SK-N-SH (cell line): ENCODE measurements at regions not wholly inside any gene's neighbourhood (a gene's known extent, or its start where the extent isn't known, plus 50 kb on each side); places are given as distances from the start of the nearest gene placed in this dataset.

Experiments
- CTCF ChIA-PET: fragments of 300-600, 350-600 bp; formaldehyde crosslinking; extraction: SDS; loops from one replicate; lab custom pipeline; 2021; lab: Yijun Ruan, JAX
- POLR2A ChIA-PET: fragments of 350-600 bp; sonication (Branson Sonifier 250); formaldehyde crosslinking; extraction: SDS; loops from one replicate; lab custom pipeline; 2020; ENCODE audit warnings: antibody characterized with exemption, inconsistent platforms; lab: Yijun Ruan, JAX
- DNase-seq: peaks from one replicate; pipeline ENCODE4 v3.0.0; 2012
- H2AFZ ChIP-seq: fragments of 200-600 bp; sonication (generic); 2 replicates; pipeline ENCODE4 v1.8.1; 2016; ENCODE audit warnings: antibody characterized with exemption, mild to moderate bottlenecking, low read depth
- H3F3A ChIP-seq: fragments of 200-600 bp; sonication (generic); replicated peaks from 2 replicates; pipeline ENCODE3; 2016; ENCODE audit warnings: antibody characterized with exemption, mild to moderate bottlenecking; ENCODE audit not compliant: insufficient read depth
- H3K27ac ChIP-seq, 2 experiments: fragments of 200-500 bp in 1 of 2; fragments of 200-600 bp in 1 of 2; sonication (Bioruptor generic) in 1 of 2; sonication (generic), shearing (Covaris generic) in 1 of 2; 2 replicates each; pipeline versions ENCODE4 v1.5.1 to v1.6.1; 2014 to 2016; ENCODE audit warnings: low read depth in 2 of 2, inconsistent platforms in 1 of 2, low read length in 1 of 2, mild to moderate bottlenecking in 1 of 2, mixed read lengths in 1 of 2
- H3K27me3 ChIP-seq: fragments of 200-600 bp; sonication (generic), shearing (Covaris generic); 2 replicates; pipeline ENCODE4 v1.6.1; 2016; ENCODE audit warnings: mixed run types; ENCODE audit not compliant: insufficient read depth
- H3K36me3 ChIP-seq, 2 experiments: fragments of 200-500 bp in 1 of 2; fragments of 200-600 bp in 1 of 2; sonication (Bioruptor generic) in 1 of 2; sonication (generic) in 1 of 2; replicated peaks in 1 of 2; 2 replicates each; pipeline versions ENCODE3 to v1.5.1; 2014 to 2016; ENCODE audit warnings: low read length in 1 of 2, mild to moderate bottlenecking in 1 of 2; ENCODE audit not compliant: insufficient read depth in 2 of 2, control insufficient read depth in 1 of 2
- H3K4me1 ChIP-seq, 2 experiments: fragments of 200-500 bp in 1 of 2; fragments of 200-600 bp in 1 of 2; sonication (Bioruptor generic) in 1 of 2; sonication (generic), shearing (Covaris generic) in 1 of 2; 2 replicates each; pipeline versions ENCODE4 v1.5.1 to v1.6.1; 2014 to 2016; ENCODE audit warnings: low read depth in 1 of 2, low read length in 1 of 2, mixed run types in 1 of 2; ENCODE audit not compliant: insufficient read depth in 2 of 2, control insufficient read depth in 1 of 2
- H3K4me2 ChIP-seq: fragments of 200-600 bp; sonication (generic), shearing (Covaris generic); 2 replicates; pipeline ENCODE4 v1.6.1; 2017; ENCODE audit warnings: mixed run types
- H3K4me3 ChIP-seq, 2 experiments: fragments of 200-500 bp in 1 of 2; fragments of 200-600 bp in 1 of 2; sonication (Bioruptor generic) in 1 of 2; sonication (generic), shearing (Covaris generic) in 1 of 2; 2 replicates each; pipeline versions ENCODE4 v1.5.1 to v1.8.1; 2014 to 2016; ENCODE audit warnings: low read depth in 2 of 2, inconsistent platforms in 1 of 2, low read length in 1 of 2, mild to moderate bottlenecking in 1 of 2, mixed read lengths in 1 of 2, moderate library complexity in 1 of 2
- H3K79me2 ChIP-seq: fragments of 200-600 bp; sonication (generic); 2 replicates; pipeline ENCODE4 v1.8.1; 2017; ENCODE audit warnings: mild to moderate bottlenecking; ENCODE audit not compliant: insufficient read depth
- H3K9ac ChIP-seq: fragments of 200-600 bp; sonication (generic); 2 replicates; pipeline ENCODE4 v1.6.1; 2017; ENCODE audit warnings: mixed run types
- H3K9me2 ChIP-seq: fragments of 200-600 bp; sonication (generic); 2 replicates; pipeline ENCODE4 v1.6.1; 2017; ENCODE audit warnings: mixed run types
- H3K9me3 ChIP-seq: fragments of 200-600 bp; sonication (generic); 2 replicates; pipeline ENCODE4 v1.6.1; 2017; ENCODE audit warnings: mixed run types, mild to moderate bottlenecking, moderate library complexity
- H4K20me1 ChIP-seq: fragments of 200-600 bp; sonication (generic); 2 replicates; pipeline ENCODE4 v1.6.1; 2017; ENCODE audit warnings: mild to moderate bottlenecking, mixed run types; ENCODE audit not compliant: insufficient read depth
- CHD2 ChIP-seq: fragments of 150-350 bp; IDR thresholded peaks from 2 replicates; pipeline ENCODE4 v1.6.1; 2018; ENCODE audit warnings: low read length; ENCODE audit not compliant: partially characterized antibody
- EP300 ChIP-seq, 2 experiments: IDR thresholded peaks; 2 replicates each; pipeline versions ENCODE4 v1.4.0 to v1.6.1; 2012; ENCODE audit warnings: borderline replicate concordance in 1 of 2, low read depth in 1 of 2, low read length in 1 of 2
- EZH2phosphoT487 ChIP-seq: fragments of 200-600 bp; sonication (generic); IDR thresholded peaks from 2 replicates; pipeline ENCODE4 v1.6.1; 2017; ENCODE audit warnings: low read depth, mixed run types, mild to moderate bottlenecking, antibody characterized with exemption, moderate library complexity, borderline replicate concordance
- FOSL2 ChIP-seq: IDR thresholded peaks from 2 replicates; pipeline ENCODE4 v1.4.0; 2012; ENCODE audit warnings: low read depth, mild to moderate bottlenecking, moderate library complexity, borderline replicate concordance
- FOXJ3 ChIP-seq: sonication (generic); formaldehyde crosslinking; IDR thresholded peaks from 2 replicates; pipeline ENCODE4 v1.5.1; 2020; ENCODE audit warnings: mild to moderate bottlenecking, missing genetic modification reagents
- MEF2A ChIP-seq: IDR thresholded peaks from 2 replicates; pipeline ENCODE4 v1.4.0; 2012; ENCODE audit warnings: low read depth, borderline replicate concordance
- MXI1 ChIP-seq: IDR thresholded peaks from 2 replicates; pipeline ENCODE4 v1.6.1; 2012; ENCODE audit warnings: mild to moderate bottlenecking, low read depth, low read length, improper control_type of control experiment
- NFIC ChIP-seq: IDR thresholded peaks from 2 replicates; pipeline ENCODE4 v1.4.0; 2012; ENCODE audit warnings: borderline replicate concordance
- PBX3 ChIP-seq: IDR thresholded peaks from 2 replicates; pipeline ENCODE4; 2012
- RAD21 ChIP-seq: IDR thresholded peaks from 2 replicates; pipeline ENCODE4 v1.6.1; 2012; ENCODE audit warnings: mild to moderate bottlenecking, low read length
- RCOR1 ChIP-seq: fragments of 150-350 bp; IDR thresholded peaks from 2 replicates; pipeline ENCODE4 v1.6.1; 2017; ENCODE audit warnings: antibody characterized with exemption, low read length
- RFX5 ChIP-seq: IDR thresholded peaks from 2 replicates; pipeline ENCODE4 v1.6.1; 2012; ENCODE audit warnings: mild to moderate bottlenecking, improper control_type of control experiment, low read length
- SIN3A ChIP-seq: IDR thresholded peaks from 2 replicates; pipeline ENCODE4 v1.6.1; 2012; ENCODE audit warnings: low read depth, mild to moderate bottlenecking, low read length, moderate library complexity, borderline replicate concordance
- TAF1 ChIP-seq: IDR thresholded peaks from 2 replicates; pipeline ENCODE4 v1.6.1; 2012; ENCODE audit warnings: low read depth, mild to moderate bottlenecking, low read length, moderate library complexity, borderline replicate concordance
- TEAD4 ChIP-seq: IDR thresholded peaks from 2 replicates; pipeline ENCODE4 v1.4.0; 2012; ENCODE audit warnings: mild to moderate bottlenecking, borderline replicate concordance; ENCODE audit not compliant: insufficient read depth
- YY1 ChIP-seq: IDR thresholded peaks from 2 replicates; pipeline ENCODE4 v1.4.0; 2012; ENCODE audit warnings: low read depth, mild to moderate bottlenecking
- WGBS: methylation state at CpG from one replicate; pipeline ENCODE4 v1.1.6; 2017; ENCODE audit warnings: low lambda C conversion rate; 5-methylcytosine and 5-hydroxymethylcytosine counted together

GRCh38 chr17:14926073-14926472, 339.1 kb downstream of the PMP22 start (continued):
- TF ChIP-seq RFX5 = no peak
- TF ChIP-seq EP300 (IDR thresholded peaks at IDR 0.05; ENCODE audit: borderline replicate concordance in 1 of 2, low read depth in 1 of 2, low read length in 1 of 2) = no peak
- no peak for TF ChIP-seq MXI1
- TF ChIP-seq EZH2phosphoT487 = no peak

GRCh38 chr17:14925498-14925897, 339.6 kb downstream of the PMP22 start:
- Histone ChIP-seq H2AFZ (no peak overlapping the region), H3K9me3 (no peaks in the 10 kb centered on the region), H3K27ac (no peak overlapping the region), H3K9ac (no peak overlapping the region), H3K4me3 (no peak overlapping the region), H3K4me1 (no peaks in the 10 kb centered on the region), H3K79me2 (no peaks in the 10 kb centered on the region), H3K9me2 (no peaks in the 10 kb centered on the region), H3F3A (peaks cover 2% of the 10 kb centered on the region), H4K20me1 (no peaks in the 10 kb centered on the region), H3K4me2 (no peak overlapping the region), H3K27me3 (peaks cover 28% of the 10 kb centered on the region; the same call in 1 of the 2 replicates), H3K36me3 (no peaks in the 10 kb centered on the region)
- no peak for DNase-seq
- 11% methylated on average over 2 of the region's 2 CpGs for WGBS
- POLR2A ChIA-PET = no interaction called here
- TF ChIP-seq SIN3A (no peak), NFIC (no peak), RCOR1 (no peak), MEF2A (no peak)
- CTCF ChIA-PET = interaction anchor here (1.4 to 3.1 kb wide), 7 partner anchors 9 to 1811 kb away, joined by 7 to 27 read pairs (median 12); partner anchors contain the start of gene HS3ST3B1

- no peak for TF ChIP-seq TEAD4
- no peak for TF ChIP-seq FOSL2
- TF ChIP-seq RCOR1 = no peak
- TF ChIP-seq YY1 = no peak
- TF ChIP-seq CHD2 = no peak
- no peak for TF ChIP-seq TAF1
- TF ChIP-seq PBX3 = no peak
- TF ChIP-seq FOXJ3 (CRISPR knock-in tag) = no peak
- no peak for TF ChIP-seq RAD21
- Histone ChIP-seq H3K36me3 (no peaks in the 10 kb centered on the region), H3K9me3 (no peaks in the 10 kb centered on the region), H3F3A (peaks cover 2% of the 10 kb centered on the region), H3K27me3 (peaks cover 14% of the 10 kb centered on the region; the same call in 1 of the 2 replicates), H3K27ac (no peak overlapping the region), H3K9ac (no peak overlapping the region), H3K4me3 (no peak overlapping the region), H3K4me2 (no peak overlapping the region), H3K4me1 (no peaks in the 10 kb centered on the region), H3K79me2 (no peaks in the 10 kb centered on the region), H3K9me2 (no peaks in the 10 kb centered on the region), H4K20me1 (no peaks in the 10 kb centered on the region), H2AFZ (no peak overlapping the region)
- 4% methylated on average over 3 of the region's 3 CpGs for WGBS
- ChIA-PET CTCF (no interaction called here), POLR2A (no interaction called here)
- no peak for DNase-seq
Observed at GRCh38 chr17:14923981-14924380, 341.1 kb downstream of the PMP22 start.
